T-cell (primary cell): ENCODE measurements at regions not wholly inside any gene's neighbourhood (a gene's known extent, or its start where the extent isn't known, plus 50 kb on each side); places are given as distances from the start of the nearest gene placed in this dataset.
"Not testable (repeated sequence)": the region's sequence is repeated elsewhere in the genome, so short reads cannot be mapped to it uniquely, and the experiment has no call there.

ENCODE experiments used
- ATAC-seq, 4 experiments: fragments of 200-7000 bp in 3 of 4; fragments of 150-1000 bp in 1 of 4; cut with Tn5 transposase; replicated peaks in 1 of 4; 1 replicate in 3 of 4; 2 replicates in 1 of 4; pipeline ENCODE4 v1.10.0; 2021; ENCODE audit warnings: moderate library complexity in 3 of 4, mild to moderate bottlenecking in 2 of 4, moderate number of reproducible peaks in 1 of 4
- CTCF ChIA-PET, 2 donors: fragments of 300-600 bp; sonication (Branson Sonifier 250); formaldehyde crosslinking; loops; one replicate each; lab custom pipeline; 2022; ENCODE audit warnings: antibody characterized with exemption in 2 of 2; lab: Charles Lee
- POLR2A ChIA-PET, 2 donors: fragments of 300-600 bp; sonication (Branson Sonifier 250); formaldehyde crosslinking; loops; one replicate each; lab custom pipeline; 2022; ENCODE audit warnings: antibody characterized with exemption in 2 of 2; lab: Charles Lee
- DNase-seq, 35 experiments: peaks; one replicate each; pipeline versions ENCODE4 v3.0.0 to v3.0.0-alpha.2; 2013 to 2023
- H3K27ac ChIP-seq: one replicate; pipeline ENCODE4 v1.5.1; 2013; ENCODE audit warnings: low read length
- H3K27me3 ChIP-seq, 2 experiments: replicated peaks in 1 of 2; 1 replicate in 1 of 2; 2 replicates in 1 of 2; pipeline versions ENCODE4 v1.6.1 to v1.7.0; 2013; ENCODE audit warnings: low read length in 1 of 2, mixed read lengths in 1 of 2; ENCODE audit not compliant: control insufficient read depth in 2 of 2, insufficient read depth in 2 of 2; ENCODE audit errors: extremely low read depth in 1 of 2
- H3K36me3 ChIP-seq, 2 donors: 1 replicate in 1 of 2; 2 replicates in 1 of 2; pipeline versions ENCODE4 v1.6.1 to v1.7.0; 2013; ENCODE audit warnings: low read length in 1 of 2; ENCODE audit not compliant: control insufficient read depth in 2 of 2, insufficient read depth in 1 of 2; ENCODE audit errors: extremely low read depth in 1 of 2
- H3K4me1 ChIP-seq, 2 experiments: 1 replicate in 1 of 2; 2 replicates in 1 of 2; pipeline versions ENCODE4 v1.6.1 to v1.7.0; 2013; ENCODE audit warnings: low read length in 2 of 2, mixed read lengths in 1 of 2; ENCODE audit not compliant: insufficient read depth in 2 of 2, control insufficient read depth in 1 of 2; ENCODE audit errors: extremely low read depth in 1 of 2
- H3K4me3 ChIP-seq, 2 donors: 1 replicate in 1 of 2; 2 replicates in 1 of 2; pipeline versions ENCODE4 v1.5.1 to v1.7.0; 2013; ENCODE audit warnings: mild to moderate bottlenecking in 2 of 2, low read length in 1 of 2, moderate library complexity in 1 of 2; ENCODE audit not compliant: control insufficient read depth in 1 of 2; ENCODE audit errors: extremely low read depth in 1 of 2
- H3K9me3 ChIP-seq: 2 replicates; pipeline ENCODE4 v1.7.0; 2013
- H3K27ac Mint-ChIP-seq, 2 donors: one replicate each; pipeline ENCODE4 v1.8.0; 2020 to 2021; ENCODE audit warnings: mild to moderate bottlenecking in 2 of 2, mixed read lengths in 2 of 2
- H3K27me3 Mint-ChIP-seq, 2 donors: one replicate each; pipeline ENCODE4 v1.8.0; 2021 to 2022; ENCODE audit warnings: mixed read lengths in 2 of 2
- H3K36me3 Mint-ChIP-seq: one replicate; pipeline ENCODE4 v1.8.0; 2021; ENCODE audit warnings: mixed read lengths
- H3K4me1 Mint-ChIP-seq, 3 donors: one replicate each; pipeline ENCODE4 v1.8.0; 2020 to 2022; ENCODE audit warnings: mixed read lengths in 3 of 3, mild to moderate bottlenecking in 1 of 3
- H3K4me3 Mint-ChIP-seq, 3 donors: one replicate each; pipeline ENCODE4 v1.8.0; 2020 to 2022; ENCODE audit warnings: mild to moderate bottlenecking in 3 of 3, mixed read lengths in 3 of 3, moderate library complexity in 3 of 3
- H3K9me3 Mint-ChIP-seq, 3 donors: one replicate each; pipeline ENCODE4 v1.8.0; 2020 to 2022; ENCODE audit warnings: mixed read lengths in 3 of 3
- WGBS: methylation state at CpG from one replicate; pipeline ENCODE4 v1.1.5; 2013; ENCODE audit warnings: missing lambda C conversion rate; ENCODE audit not compliant: insufficient coverage; 5-methylcytosine and 5-hydroxymethylcytosine counted together

- WGBS: 43% methylated on average over 7 of the region's 8 CpGs
- ATAC-seq (no peak), DNase-seq (no peak)
- Histone ChIP-seq H3K9me3 (no peaks in the 10 kb centered on the region), H3K27me3 (no peaks in the 10 kb centered on the region), H3K4me1 (no peaks in the 10 kb centered on the region), H3K27ac (no peak overlapping the region), H3K36me3 (no peaks in the 10 kb centered on the region), H3K4me3 (no peak overlapping the region)
- Mint-ChIP-seq H3K36me3 (no peaks in the 10 kb centered on the region), H3K27me3 (no peaks in the 10 kb centered on the region), H3K27ac (no peak overlapping the region), H3K9me3 (peaks cover 0 to 5% (median 0%) of the 10 kb centered on the region in 3 donors), H3K4me1 (no peaks in the 10 kb centered on the region), H3K4me3 (no peak overlapping the region)
- ChIA-PET CTCF (no interaction called here), POLR2A (no interaction called here)
Observed at GRCh38 chr7:81232084-81232799, 313.4 kb upstream of the SEMA3C start.

DNA sequence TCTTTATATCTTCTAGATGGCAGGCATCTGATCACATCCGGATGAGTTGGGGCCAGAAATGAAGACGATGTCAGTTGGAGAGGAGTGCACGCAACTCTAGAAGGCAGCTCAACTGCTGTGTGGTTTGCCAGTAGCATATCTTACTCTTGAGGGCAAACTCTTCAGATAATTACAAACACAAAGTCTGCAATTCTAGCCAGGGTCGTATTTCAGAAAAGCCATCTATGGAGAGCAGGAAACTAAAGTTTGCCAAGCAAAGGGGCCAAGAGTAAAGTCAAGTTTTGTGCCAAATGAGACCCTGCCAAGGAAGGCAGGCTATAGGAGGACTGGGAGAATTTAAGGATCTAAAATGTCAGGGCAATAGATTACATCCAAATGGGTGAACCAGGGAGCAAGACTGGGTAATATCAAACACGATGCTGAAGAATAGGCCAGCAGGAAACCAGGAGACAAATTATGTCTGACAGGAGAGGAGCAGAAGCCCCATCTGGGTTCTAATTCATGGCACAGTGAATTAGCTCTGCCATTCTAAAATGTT lies 312.5 kb upstream of the SEMA3C start:
- no peak overlapping the region for H3K4me3 Mint-ChIP-seq
- H3K9me3 Mint-ChIP-seq: peaks cover 0 to 5% (median 0%) of the 10 kb centered on the region in 3 donors
- Histone ChIP-seq H3K4me1 (no peaks in the 10 kb centered on the region), H3K36me3 (no peaks in the 10 kb centered on the region), H3K9me3 (no peaks in the 10 kb centered on the region), H3K27me3 (no peaks in the 10 kb centered on the region), H3K27ac (no peak overlapping the region), H3K4me3 (no peak overlapping the region)
- WGBS: 62% methylated on average over 2 of the region's 5 CpGs
- H3K4me1 Mint-ChIP-seq: no peaks in the 10 kb centered on the region
- DNase-seq (no peak), ATAC-seq (no peak)
- H3K27ac Mint-ChIP-seq: no peak overlapping the region
- POLR2A ChIA-PET: no interaction called here
- CTCF ChIA-PET: no interaction called here
- H3K36me3 Mint-ChIP-seq: no peaks in the 10 kb centered on the region
- no peaks in the 10 kb centered on the region for H3K27me3 Mint-ChIP-seq

GRCh38 chr7:81226234-81226633 lies 307.4 kb upstream of the SEMA3C start:
- Mint-ChIP-seq H3K4me1 (no peaks in the 10 kb centered on the region), H3K36me3 (no peaks in the 10 kb centered on the region), H3K4me3 (no peak overlapping the region), H3K9me3 (peaks cover 3 to 19% (median 16%) of the 10 kb centered on the region in 3 donors), H3K27me3 (no peaks in the 10 kb centered on the region), H3K27ac (no peak overlapping the region)
- POLR2A ChIA-PET: no interaction called here
- DNase-seq: no peak
- no peaks in the 10 kb centered on the region for H3K9me3 ChIP-seq
- CTCF ChIA-PET: no interaction called here
- H3K4me1 ChIP-seq: no peaks in the 10 kb centered on the region
- ATAC-seq: no peak
- no peaks in the 10 kb centered on the region for H3K27me3 ChIP-seq
- WGBS: no CpG with 5 or more reads among the region's 3 CpGs
- H3K36me3 ChIP-seq: no peaks in the 10 kb centered on the region
- no peak overlapping the region for H3K27ac ChIP-seq
- H3K4me3 ChIP-seq: no peak overlapping the region

DNA sequence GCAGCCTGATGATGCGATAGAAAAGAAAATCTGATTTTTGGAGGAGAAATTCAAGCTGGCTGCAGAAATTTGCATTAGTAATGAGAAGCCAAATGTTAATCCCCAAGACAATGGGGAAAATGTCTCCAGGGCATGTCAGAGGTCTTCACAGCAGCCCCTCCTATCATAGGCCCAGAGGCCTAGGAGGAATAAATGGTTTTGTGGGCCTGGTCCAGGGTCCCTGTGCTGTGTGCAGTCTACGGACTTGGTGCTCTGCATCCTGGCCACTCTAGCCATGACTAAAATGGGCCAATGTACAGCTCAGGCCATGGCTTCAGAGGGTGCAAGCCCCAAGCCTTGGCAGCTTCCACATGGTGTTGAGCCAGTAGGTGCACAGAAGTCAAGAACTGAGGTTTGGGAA lies 303.8 kb upstream of the SEMA3C start:
- H3K27me3 Mint-ChIP-seq, DNase-seq, POLR2A ChIA-PET, H3K9me3 ChIP-seq, H3K27ac ChIP-seq, H3K27ac Mint-ChIP-seq, CTCF ChIA-PET, H3K4me3 ChIP-seq, H3K4me1 ChIP-seq, ATAC-seq, H3K4me1 Mint-ChIP-seq, H3K4me3 Mint-ChIP-seq, H3K36me3 Mint-ChIP-seq, H3K36me3 ChIP-seq, H3K27me3 ChIP-seq: not testable (repeated sequence)
- 90% methylated on average over 2 of the region's 2 CpGs for WGBS
- peaks cover 3 to 18% (median 18%) of the 10 kb centered on the region in 3 donors for H3K9me3 Mint-ChIP-seq

DNA sequence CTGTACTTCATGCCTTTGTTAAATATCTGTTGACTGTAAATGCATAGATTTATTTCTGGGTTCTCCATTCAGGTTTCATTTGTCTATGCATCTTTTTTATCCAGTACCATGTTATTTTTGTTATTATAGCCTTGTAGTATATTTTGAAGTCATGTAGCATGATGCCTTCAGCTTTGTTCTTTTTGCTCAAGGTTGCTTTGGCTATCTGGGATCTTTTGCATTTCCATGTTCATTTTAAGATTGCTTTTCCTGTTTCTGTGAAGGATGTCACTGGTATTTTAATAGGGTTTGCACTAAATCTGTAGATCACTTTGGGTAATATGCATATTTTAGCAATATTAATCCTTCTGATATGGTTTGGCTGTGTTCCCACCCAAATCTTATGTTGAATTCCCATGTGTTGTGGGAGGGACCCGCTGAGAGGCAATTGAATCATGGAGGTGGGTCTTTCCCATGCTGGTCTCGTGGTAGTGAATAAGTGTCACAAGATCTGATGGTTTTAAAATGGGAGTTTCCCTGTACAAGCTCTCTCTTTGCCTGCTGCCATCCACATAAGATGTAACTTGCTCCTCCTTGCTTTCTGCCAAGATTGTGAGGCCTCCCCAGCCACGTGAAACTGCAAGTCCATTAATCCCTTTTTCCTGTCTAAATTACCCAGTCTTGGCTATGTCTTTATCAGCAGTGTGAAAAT lies 302.8 kb upstream of the SEMA3C start:
- Mint-ChIP-seq H3K27me3 (no peaks in the 10 kb centered on the region), H3K27ac (no peak overlapping the region), H3K4me3 (no peak overlapping the region), H3K9me3 (peaks cover 3 to 18% (median 18%) of the 10 kb centered on the region in 3 donors), H3K36me3 (no peaks in the 10 kb centered on the region), H3K4me1 (no peaks in the 10 kb centered on the region)
- ChIA-PET CTCF (no interaction called here), POLR2A (no interaction called here)
- H3K27me3 ChIP-seq: no peaks in the 10 kb centered on the region
- H3K27ac ChIP-seq: no peak overlapping the region
- no peaks in the 10 kb centered on the region for H3K4me1 ChIP-seq
- no peaks in the 10 kb centered on the region for H3K9me3 ChIP-seq
- H3K4me3 ChIP-seq: no peak overlapping the region
- no peaks in the 10 kb centered on the region for H3K36me3 ChIP-seq
- 80% methylated on average over 1 of the region's 3 CpGs for WGBS
- ATAC-seq (no peak), DNase-seq (no peak)

GRCh38 chr7:81218480-81219106 lies 299.7 kb upstream of the SEMA3C start:
- POLR2A ChIA-PET: no interaction called here
- Mint-ChIP-seq H3K9me3 (peaks cover 3 to 13% (median 9%) of the 10 kb centered on the region in 3 donors), H3K27ac (no peak overlapping the region), H3K36me3 (no peaks in the 10 kb centered on the region), H3K4me3 (no peak overlapping the region), H3K4me1 (no peaks in the 10 kb centered on the region), H3K27me3 (no peaks in the 10 kb centered on the region)
- Histone ChIP-seq H3K4me3 (no peak overlapping the region), H3K36me3 (no peaks in the 10 kb centered on the region), H3K27me3 (no peaks in the 10 kb centered on the region), H3K4me1 (no peaks in the 10 kb centered on the region), H3K9me3 (no peaks in the 10 kb centered on the region), H3K27ac (no peak overlapping the region)
- CTCF ChIA-PET: no interaction called here
- ATAC-seq (no peak), DNase-seq (no peak)
- WGBS: 83% methylated on average over 1 of the region's 2 CpGs
